T-helper 2 cell treated with Interferon-gamma antibody and Interleukin-4, amounts not matched to agents 5 μg/mL and 100 μg/mL, for 36 hours (primary cell): ENCODE measurements at regions not wholly inside any gene's neighbourhood (a gene's known extent, or its start where the extent isn't known, plus 50 kb on each side); places are given as distances from the start of the nearest gene placed in this dataset.
"Not testable (repeated sequence)": the region's sequence is repeated elsewhere in the genome, so short reads cannot be mapped to it uniquely, and the experiment has no call there.

Experiments used
- DNase-seq: peaks from one replicate; pipeline ENCODE4 v3.0.0; 2021; ENCODE audit warnings: low spot score
- H3K27ac Mint-ChIP-seq: one replicate; pipeline ENCODE4 v1.8.0; 2021; ENCODE audit warnings: mild to moderate bottlenecking, mixed read lengths
- H3K27me3 Mint-ChIP-seq: one replicate; pipeline ENCODE4 v1.8.0; 2021; ENCODE audit warnings: low read depth, mixed read lengths
- H3K36me3 Mint-ChIP-seq: one replicate; pipeline ENCODE4 v1.8.0; 2021; ENCODE audit warnings: low read depth, mixed read lengths
- H3K4me1 Mint-ChIP-seq: one replicate; pipeline ENCODE4 v1.8.0; 2021; ENCODE audit warnings: low read depth, mixed read lengths
- H3K4me3 Mint-ChIP-seq: one replicate; pipeline ENCODE4 v1.8.0; 2022; ENCODE audit warnings: mild to moderate bottlenecking, moderate library complexity, mixed read lengths
- H3K9me3 Mint-ChIP-seq: one replicate; pipeline ENCODE4 v1.8.0; 2021; ENCODE audit warnings: mixed read lengths

GRCh38 chr15:77904436-77904821, 173.1 kb downstream of the TBC1D2B start:
- Mint-ChIP-seq H3K4me3 (no peak overlapping the region), H3K4me1 (no peaks in the 10 kb centered on the region), H3K27me3 (peaks cover 3% of the 10 kb centered on the region), H3K36me3 (no peaks in the 10 kb centered on the region), H3K27ac (no peak overlapping the region), H3K9me3 (no peaks in the 10 kb centered on the region)
- DNase-seq, result no peak

GRCh38 chr15:77903761-77904435, 173.6 kb downstream of the TBC1D2B start:
- not testable (repeated sequence) for H3K4me3 Mint-ChIP-seq, DNase-seq, H3K27ac Mint-ChIP-seq, H3K36me3 Mint-ChIP-seq, H3K27me3 Mint-ChIP-seq, H3K4me1 Mint-ChIP-seq, H3K9me3 Mint-ChIP-seq

GRCh38 chr15:77902921-77903760, 174.4 kb downstream of the TBC1D2B start:
- H3K4me1 Mint-ChIP-seq, H3K9me3 Mint-ChIP-seq, H3K27ac Mint-ChIP-seq, H3K4me3 Mint-ChIP-seq, H3K27me3 Mint-ChIP-seq, H3K36me3 Mint-ChIP-seq, DNase-seq: not testable (repeated sequence)

GRCh38 chr15:77901921-77902750, 175.4 kb downstream of the TBC1D2B start:
- H3K9me3 Mint-ChIP-seq, result no peaks in the 10 kb centered on the region
- no peaks in the 10 kb centered on the region for H3K36me3 Mint-ChIP-seq
- no peaks in the 10 kb centered on the region for H3K4me1 Mint-ChIP-seq
- no peak for DNase-seq
- H3K27me3 Mint-ChIP-seq, result no peaks in the 10 kb centered on the region
- H3K4me3 Mint-ChIP-seq, result no peak overlapping the region
- no peak overlapping the region for H3K27ac Mint-ChIP-seq

GRCh38 chr15:77901251-77901881, 176.1 kb downstream of the TBC1D2B start:
- Mint-ChIP-seq H3K27ac (no peak overlapping the region), H3K4me3 (no peak overlapping the region), H3K27me3 (no peaks in the 10 kb centered on the region), H3K9me3 (no peaks in the 10 kb centered on the region), H3K36me3 (no peaks in the 10 kb centered on the region), H3K4me1 (no peaks in the 10 kb centered on the region)
- DNase-seq, result no peak

- not testable (repeated sequence) for H3K27ac Mint-ChIP-seq, H3K27me3 Mint-ChIP-seq, H3K4me1 Mint-ChIP-seq, H3K36me3 Mint-ChIP-seq, H3K4me3 Mint-ChIP-seq, H3K9me3 Mint-ChIP-seq
- peak; percentile 20 for DNase-seq
Observed at GRCh38 chr15:77900331-77900963, 177.1 kb downstream of the TBC1D2B start.

GRCh38 chr15:77899776-77900175, 177.7 kb downstream of the TBC1D2B start:
- not testable (repeated sequence) for H3K27me3 Mint-ChIP-seq, H3K9me3 Mint-ChIP-seq

GRCh38 chr15:77898811-77899730, 178.4 kb downstream of the TBC1D2B start:
- H3K4me3 Mint-ChIP-seq, result no peak overlapping the region
- H3K4me1 Mint-ChIP-seq, result no peaks in the 10 kb centered on the region
- H3K27ac Mint-ChIP-seq, result no peak overlapping the region
- H3K27me3 Mint-ChIP-seq, result no peaks in the 10 kb centered on the region
- no peak for DNase-seq
- H3K36me3 Mint-ChIP-seq, result no peaks in the 10 kb centered on the region
- H3K9me3 Mint-ChIP-seq, result no peaks in the 10 kb centered on the region

More at GRCh38 chr15:77899776-77900175, 177.7 kb downstream of the TBC1D2B start:
- DNase-seq, H3K4me1 Mint-ChIP-seq, H3K27ac Mint-ChIP-seq, H3K4me3 Mint-ChIP-seq, H3K36me3 Mint-ChIP-seq: not testable (repeated sequence)

- Mint-ChIP-seq H3K9me3 (no peaks in the 10 kb centered on the region), H3K4me1 (no peaks in the 10 kb centered on the region), H3K27ac (no peak overlapping the region), H3K27me3 (no peaks in the 10 kb centered on the region), H3K36me3 (no peaks in the 10 kb centered on the region), H3K4me3 (no peak overlapping the region)
- no peak for DNase-seq
Observed at GRCh38 chr15:77897896-77898406, 179.6 kb downstream of the TBC1D2B start.

- H3K27ac Mint-ChIP-seq, H3K36me3 Mint-ChIP-seq, DNase-seq, H3K27me3 Mint-ChIP-seq, H3K4me3 Mint-ChIP-seq, H3K4me1 Mint-ChIP-seq, H3K9me3 Mint-ChIP-seq: not testable (repeated sequence)
Observed at GRCh38 chr15:77897113-77897895, 180.2 kb downstream of the TBC1D2B start.

GRCh38 chr15:77896147-77897112, 181.1 kb downstream of the TBC1D2B start:
- not testable (repeated sequence) for H3K9me3 Mint-ChIP-seq, H3K4me3 Mint-ChIP-seq, H3K36me3 Mint-ChIP-seq, H3K27me3 Mint-ChIP-seq, DNase-seq, H3K4me1 Mint-ChIP-seq, H3K27ac Mint-ChIP-seq
